ENCODE measurements at regions not wholly inside any gene's neighbourhood (a gene's known extent, or its start where the extent isn't known, plus 50 kb on each side); places are given as distances from the start of the nearest gene placed in this dataset.
"Not testable (repeated sequence)": the region's sequence is repeated elsewhere in the genome, so short reads cannot be mapped to it uniquely, and the experiment has no call there.

GRCh38 chr1:221602830-221603229 lies 139.1 kb downstream of the DUSP10 start:
- no peaks in the 10 kb centered on the region for H3K36me3 ChIP-seq (ENCODE audit: control insufficient read depth in 2 of 2, extremely low read depth in 1 of 2, insufficient read depth in 2 of 2, low read length in 2 of 2)
- no peaks in the 10 kb centered on the region for H4K20me1 ChIP-seq (replicated peaks; ENCODE audit: control insufficient read depth, extremely low read depth, insufficient read depth, low read length)
- no peak overlapping the region for H3K9ac ChIP-seq (replicated peaks; ENCODE audit: extremely low read depth, insufficient read depth, low read length)
- CTCF ChIA-PET: interaction anchor here (1.3 kb wide), 1 partner anchor 164 kb away, joined by 3 read pairs; no protein-coding TSS in a partner anchor
- no peak overlapping the region for H3K4me2 ChIP-seq (ENCODE audit: insufficient read depth, low read length)
- H3K4me3 ChIP-seq (replicated peaks in 1 of 3; ENCODE audit: insufficient read depth in 1 of 3, low read depth in 1 of 3, low read length in 3 of 3): no peak overlapping the region
- DNase-seq (ENCODE audit: low read depth, low spot score) (no peak), FAIRE-seq (no peak)
- H2AFZ ChIP-seq (ENCODE audit: low read depth, low read length): no peak overlapping the region
- H3K4me1 ChIP-seq (ENCODE audit: control insufficient read depth, extremely low read depth, insufficient read depth, low read length): no peaks in the 10 kb centered on the region
- intact Hi-C loops (cut with micrococcal nuclease) (no loop called here), dilution Hi-C loops (cut with MboI; ENCODE audit: extremely low pct_ligation_motif_present, low sequenced_read_pairs) (no loop called here)
- POLR2A ChIA-PET: no interaction called here
- H3K9me1 ChIP-seq (replicated peaks; ENCODE audit: control insufficient read depth, extremely low read depth, insufficient read depth, low read length): no peaks in the 10 kb centered on the region
- no TSS peak for BruUV-seq (replicated peaks)
- no peaks in the 10 kb centered on the region for H3K79me2 ChIP-seq (ENCODE audit: control insufficient read depth, insufficient read depth, low read length)
- no peaks in the 10 kb centered on the region for H3K27me3 ChIP-seq (ENCODE audit: control insufficient read depth in 2 of 2, insufficient read depth in 2 of 2, low read length in 2 of 2)
- no peaks in the 10 kb centered on the region for H3K9me3 ChIP-seq (replicated peaks; ENCODE audit: control insufficient read depth, insufficient read depth, low read length)
- no peak overlapping the region for H3K27ac ChIP-seq (ENCODE audit: insufficient read depth, low read depth, low read length)
- TF ChIP-seq POLR2A (IDR thresholded peaks at IDR 0.05; ENCODE audit: low read depth, low read length): no peak
- no peak for TF ChIP-seq FOS (IDR thresholded peaks at IDR 0.05; ENCODE audit: borderline replicate concordance, insufficient read depth, low read length)
- TF ChIP-seq MYC (IDR thresholded peaks at IDR 0.05; ENCODE audit: low read depth, low read length): no peak
- no peak for TF ChIP-seq POLR2AphosphoS5 (IDR thresholded peaks at IDR 0.05; ENCODE audit: insufficient read depth, low read depth, low read length)
- no peak for TF ChIP-seq JUN (IDR thresholded peaks at IDR 0.05; ENCODE audit: borderline replicate concordance, insufficient read depth, insufficient read length, low read depth)
- no peak for TF ChIP-seq EZH2 (IDR thresholded peaks at IDR 0.05; ENCODE audit: borderline replicate concordance, low read depth, low read length, severe bottlenecking)
- no peak for TF ChIP-seq CTCF (IDR thresholded peaks at IDR 0.05; ENCODE audit: extremely low read depth in 1 of 2, insufficient read depth in 1 of 2, low read depth in 1 of 2, low read length in 2 of 2)
- no peak for TF ChIP-seq MAX (IDR thresholded peaks at IDR 0.05; ENCODE audit: insufficient read depth, insufficient read length)
- TF ChIP-seq GATA2 (IDR thresholded peaks at IDR 0.05; ENCODE audit: insufficient read depth, insufficient read length, low read depth, low read length): no peak

- CTCF ChIA-PET; H3K9ac ChIP-seq (replicated peaks; ENCODE audit: extremely low read depth, insufficient read depth, low read length); H4K20me1 ChIP-seq (replicated peaks; ENCODE audit: control insufficient read depth, extremely low read depth, insufficient read depth, low read length); H3K4me2 ChIP-seq (ENCODE audit: insufficient read depth, low read length); H3K27me3 ChIP-seq (ENCODE audit: control insufficient read depth in 2 of 2, insufficient read depth in 2 of 2, low read length in 2 of 2); H3K27ac ChIP-seq (ENCODE audit: insufficient read depth, low read depth, low read length); intact Hi-C loops (cut with micrococcal nuclease); H3K4me3 ChIP-seq (replicated peaks in 1 of 3; ENCODE audit: insufficient read depth in 1 of 3, low read depth in 1 of 3, low read length in 3 of 3); dilution Hi-C loops (cut with MboI; ENCODE audit: extremely low pct_ligation_motif_present, low sequenced_read_pairs); H3K9me1 ChIP-seq (replicated peaks; ENCODE audit: control insufficient read depth, extremely low read depth, insufficient read depth, low read length); H2AFZ ChIP-seq (ENCODE audit: low read depth, low read length); H3K4me1 ChIP-seq (ENCODE audit: control insufficient read depth, extremely low read depth, insufficient read depth, low read length); DNase-seq (ENCODE audit: low read depth, low spot score); H3K9me3 ChIP-seq (replicated peaks; ENCODE audit: control insufficient read depth, insufficient read depth, low read length); BruUV-seq (replicated peaks); H3K79me2 ChIP-seq (ENCODE audit: control insufficient read depth, insufficient read depth, low read length); H3K36me3 ChIP-seq (ENCODE audit: control insufficient read depth in 2 of 2, extremely low read depth in 1 of 2, insufficient read depth in 2 of 2, low read length in 2 of 2); POLR2A ChIA-PET; FAIRE-seq: not testable (repeated sequence)
These were observed 137.5 kb downstream of the DUSP10 start for GRCh38 chr1:221604390-221604789.
